ELR (cell line): ENCODE measurements at regions not wholly inside any gene's neighbourhood (a gene's known extent, or its start where the extent isn't known, plus 50 kb on each side); places are given as distances from the start of the nearest gene placed in this dataset.
"Not testable (repeated sequence)": the region's sequence is repeated elsewhere in the genome, so short reads cannot be mapped to it uniquely, and the experiment has no call there.

Experiments used
- DNase-seq: peaks from one replicate; pipeline ENCODE4 v3.0.0-alpha.2; 2015; ENCODE audit warnings: low read depth

DNA sequence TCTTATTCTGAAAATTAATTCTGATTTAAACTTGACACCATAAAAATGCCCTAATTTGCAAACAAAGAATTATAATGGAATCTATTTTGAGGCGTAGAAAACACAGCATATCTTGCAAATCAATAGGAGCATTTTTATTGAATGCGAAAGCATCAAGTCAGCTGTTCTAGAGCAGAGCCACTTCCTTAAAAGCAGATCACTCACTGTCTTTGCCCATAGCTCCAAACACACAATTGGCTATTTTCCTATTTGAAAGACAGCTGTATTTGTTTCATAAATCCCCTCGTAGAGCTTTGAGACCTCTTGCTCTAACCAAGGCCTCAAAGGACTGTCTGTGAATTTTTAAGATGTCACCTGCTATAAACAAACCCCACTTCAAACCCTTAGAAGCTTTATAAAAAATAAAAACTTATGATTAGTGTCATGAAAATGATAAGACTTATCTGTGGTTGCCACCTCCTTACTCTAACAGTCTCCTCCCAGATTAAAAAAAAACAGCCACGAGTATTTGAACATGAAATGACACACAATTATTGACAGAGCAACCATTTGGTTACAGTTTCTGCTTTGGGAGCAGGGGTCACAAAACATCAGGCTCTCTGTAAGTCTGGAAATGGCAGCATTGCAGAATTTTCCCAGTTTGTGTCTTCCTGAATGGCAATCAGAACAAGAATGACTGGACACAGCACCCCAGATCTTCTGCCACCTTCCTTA lies 75.6 kb upstream of the RASEF start:
- DNase-seq = no peak

DNA sequence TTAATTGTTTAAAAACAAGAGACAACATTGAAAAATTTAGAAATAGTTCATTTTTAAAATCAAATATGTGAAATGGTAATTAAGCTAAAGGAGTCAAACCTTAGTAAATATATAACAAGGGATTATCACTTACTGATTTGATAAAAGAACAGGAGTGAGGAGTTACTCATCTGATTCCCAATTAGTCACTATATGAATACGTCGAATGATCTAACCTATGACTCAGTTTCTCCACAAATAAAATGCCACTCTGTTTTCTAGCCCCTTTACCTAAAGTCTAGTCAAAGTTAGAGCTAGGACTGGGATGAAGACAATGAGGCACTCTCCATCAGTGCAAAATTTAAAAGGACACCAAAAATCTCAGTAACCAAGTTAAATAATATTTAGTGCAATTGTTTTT lies 70.4 kb upstream of the RASEF start:
- no peak for DNase-seq

- no peak for DNase-seq
These were observed 69.8 kb upstream of the RASEF start for GRCh38 chr9:83132768-83133167.

- peak; percentile 29 for DNase-seq
These were observed 67.6 kb upstream of the RASEF start for GRCh38 chr9:83130541-83130940.

- no peak for DNase-seq
These were observed 62.7 kb upstream of the RASEF start for GRCh38 chr9:83125671-83126070.

DNA sequence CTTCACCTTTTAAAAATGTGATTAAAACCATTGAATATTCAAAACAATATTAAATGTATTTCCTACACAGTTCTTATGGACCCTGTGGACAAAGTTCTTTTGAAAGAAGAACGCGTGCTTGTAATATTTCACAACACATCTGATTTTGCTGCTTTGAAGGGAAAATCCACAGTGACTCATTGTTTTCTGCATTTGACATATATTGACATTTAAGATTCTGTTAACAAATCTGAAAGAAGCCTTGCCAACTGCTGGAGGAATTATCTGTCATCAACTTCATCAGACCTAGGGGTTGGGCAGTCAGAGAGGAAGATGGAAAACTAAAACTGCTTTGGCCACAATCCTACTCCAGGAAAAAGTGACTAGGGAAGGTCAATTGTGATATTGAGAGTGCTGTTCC lies 56.9 kb upstream of the RASEF start:
- no peak for DNase-seq

- no peak for DNase-seq
These were observed 53.1 kb upstream of the RASEF start for GRCh38 chr9:83116026-83116425.

- not testable (repeated sequence) for DNase-seq
These were observed 50.5 kb upstream of the RASEF start for GRCh38 chr9:83113445-83113844.
